IPS DF 4.7 (cell line): ENCODE measurements at regions not wholly inside any gene's neighbourhood (a gene's known extent, or its start where the extent isn't known, plus 50 kb on each side); places are given as distances from the start of the nearest gene placed in this dataset.
"Not testable (repeated sequence)": the region's sequence is repeated elsewhere in the genome, so short reads cannot be mapped to it uniquely, and the experiment has no call there.

Experiments used
- DNase-seq: peaks from one replicate; pipeline ENCODE4 v3.0.0-alpha.2; 2013; ENCODE audit warnings: low spot score; ENCODE audit errors: extremely low read depth

GRCh38 chr16:29330623-29331022 lies 75.9 kb downstream of the NPIPB11 start:
- not testable (repeated sequence) for DNase-seq

GRCh38 chr16:29328528-29328927 lies 78.0 kb downstream of the NPIPB11 start:
- not testable (repeated sequence) for DNase-seq

GRCh38 chr16:29327631-29328408 lies 78.7 kb downstream of the NPIPB11 start:
- not testable (repeated sequence) for DNase-seq

- not testable (repeated sequence) for DNase-seq
Measured at GRCh38 chr16:29326164-29327125, 80.1 kb downstream of the NPIPB11 start.

GRCh38 chr16:29323725-29324124 lies 82.8 kb downstream of the NPIPB11 start:
- not testable (repeated sequence) for DNase-seq

GRCh38 chr16:29321585-29321984 lies 84.9 kb downstream of the NPIPB11 start:
- DNase-seq = no peak

- DNase-seq = no peak
Measured at GRCh38 chr16:29321000-29321393, 85.5 kb downstream of the NPIPB11 start.

- DNase-seq = no peak
Measured at GRCh38 chr16:29320274-29320999, 86.1 kb downstream of the NPIPB11 start.

GRCh38 chr16:29319726-29320125 lies 86.8 kb downstream of the NPIPB11 start:
- no peak for DNase-seq

- DNase-seq = not testable (repeated sequence)
Measured at GRCh38 chr16:29318561-29318968, 87.9 kb downstream of the NPIPB11 start.

- no peak for DNase-seq
Measured at GRCh38 chr16:29318037-29318436, 88.5 kb downstream of the NPIPB11 start.

GRCh38 chr16:29317269-29317668 lies 89.2 kb downstream of the NPIPB11 start:
- no peak for DNase-seq

GRCh38 chr16:29316761-29317183 lies 89.7 kb downstream of the NPIPB11 start:
- no peak for DNase-seq

GRCh38 chr16:29315916-29316517 lies 90.5 kb downstream of the NPIPB11 start:
- peak; percentile 19 for DNase-seq

- no peak for DNase-seq
Measured at GRCh38 chr16:29315046-29315445, 91.5 kb downstream of the NPIPB11 start.

GRCh38 chr16:29314292-29314934 lies 92.1 kb downstream of the NPIPB11 start:
- no peak for DNase-seq

GRCh38 chr16:29313559-29314048 lies 92.9 kb downstream of the NPIPB11 start:
- DNase-seq = no peak

GRCh38 chr16:29312835-29313558 lies 93.5 kb downstream of the NPIPB11 start:
- DNase-seq = no peak

- not testable (repeated sequence) for DNase-seq
Measured at GRCh38 chr16:29312345-29312675, 94.2 kb downstream of the NPIPB11 start.
